ENCODE measurements at regions not wholly inside any gene's neighbourhood (a gene's known extent, or its start where the extent isn't known, plus 50 kb on each side); places are given as distances from the start of the nearest gene placed in this dataset.

- Histone ChIP-seq H4K20me1 (ENCODE audit: low read depth, low read length) (no peaks in the 10 kb centered on the region), H3K79me2 (ENCODE audit: insufficient read depth, low read length) (no peaks in the 10 kb centered on the region), H3K9me2 (replicated peaks; ENCODE audit: insufficient read depth, low read length) (no peaks in the 10 kb centered on the region), H3K4me2 (ENCODE audit: low read depth, low read length, poor library complexity, severe bottlenecking) (no peak overlapping the region), H3K27me3 (ENCODE audit: low read length) (no peaks in the 10 kb centered on the region), H3K27ac (ENCODE audit: low read depth, low read length) (no peak overlapping the region), H3F3A (ENCODE audit: insufficient read depth) (no peaks in the 10 kb centered on the region), H3K4me3 (ENCODE audit: insufficient read depth, low read length, poor library complexity, severe bottlenecking) (no peak overlapping the region), H3K9ac (ENCODE audit: low read length) (no peak overlapping the region), H3K36me3 (ENCODE audit: low read length) (no peaks in the 10 kb centered on the region), H3K9me3 (ENCODE audit: insufficient read depth, low read length) (no peaks in the 10 kb centered on the region), H2AFZ (ENCODE audit: low read depth, low read length, severe bottlenecking) (no peak overlapping the region)
- no peak for TF ChIP-seq CTCF (IDR thresholded peaks at IDR 0.05; ENCODE audit: insufficient read depth, low read length, poor library complexity, severe bottlenecking)
- TF ChIP-seq EZH2phosphoT487 (conservative IDR thresholded peaks at IDR 0.05; ENCODE audit: low read length): no peak
Measured at GRCh38 chr6:100194535-100194934, 200.5 kb upstream of the MCHR2 start.

GRCh38 chr6:100188754-100189153, 194.7 kb upstream of the MCHR2 start:
- Histone ChIP-seq H3K27me3 (ENCODE audit: low read length) (no peaks in the 10 kb centered on the region), H3K36me3 (ENCODE audit: low read length) (no peaks in the 10 kb centered on the region), H3K79me2 (ENCODE audit: insufficient read depth, low read length) (no peaks in the 10 kb centered on the region), H3K9me2 (replicated peaks; ENCODE audit: insufficient read depth, low read length) (no peaks in the 10 kb centered on the region), H3F3A (ENCODE audit: insufficient read depth) (no peaks in the 10 kb centered on the region), H3K27ac (ENCODE audit: low read depth, low read length) (no peak overlapping the region), H3K4me3 (ENCODE audit: insufficient read depth, low read length, poor library complexity, severe bottlenecking) (no peak overlapping the region), H3K4me2 (ENCODE audit: low read depth, low read length, poor library complexity, severe bottlenecking) (no peak overlapping the region), H2AFZ (ENCODE audit: low read depth, low read length, severe bottlenecking) (no peak overlapping the region), H3K9me3 (ENCODE audit: insufficient read depth, low read length) (no peaks in the 10 kb centered on the region), H3K9ac (ENCODE audit: low read length) (no peak overlapping the region), H4K20me1 (ENCODE audit: low read depth, low read length) (no peaks in the 10 kb centered on the region)
- TF ChIP-seq EZH2phosphoT487 (conservative IDR thresholded peaks at IDR 0.05; ENCODE audit: low read length) (no peak), CTCF (IDR thresholded peaks at IDR 0.05; ENCODE audit: insufficient read depth, low read length, poor library complexity, severe bottlenecking) (no peak)

- H3K36me3 ChIP-seq (ENCODE audit: low read length): no peaks in the 10 kb centered on the region
- TF ChIP-seq CTCF (IDR thresholded peaks at IDR 0.05; ENCODE audit: insufficient read depth, low read length, poor library complexity, severe bottlenecking) (no peak), EZH2phosphoT487 (conservative IDR thresholded peaks at IDR 0.05; ENCODE audit: low read length) (no peak)
- H3K4me2 ChIP-seq (ENCODE audit: low read depth, low read length, poor library complexity, severe bottlenecking): no peak overlapping the region
- no peaks in the 10 kb centered on the region for H3K79me2 ChIP-seq (ENCODE audit: insufficient read depth, low read length)
- H3K27me3 ChIP-seq (ENCODE audit: low read length): no peaks in the 10 kb centered on the region
- no peaks in the 10 kb centered on the region for H3F3A ChIP-seq (ENCODE audit: insufficient read depth)
- H3K4me3 ChIP-seq (ENCODE audit: insufficient read depth, low read length, poor library complexity, severe bottlenecking): no peak overlapping the region
- H3K9me2 ChIP-seq (replicated peaks; ENCODE audit: insufficient read depth, low read length): no peaks in the 10 kb centered on the region
- no peak overlapping the region for H3K9ac ChIP-seq (ENCODE audit: low read length)
- no peak overlapping the region for H3K27ac ChIP-seq (ENCODE audit: low read depth, low read length)
- H2AFZ ChIP-seq (ENCODE audit: low read depth, low read length, severe bottlenecking): no peak overlapping the region
- H3K9me3 ChIP-seq (ENCODE audit: insufficient read depth, low read length): no peaks in the 10 kb centered on the region
- no peaks in the 10 kb centered on the region for H4K20me1 ChIP-seq (ENCODE audit: low read depth, low read length)
Measured at GRCh38 chr6:100186552-100186951, 192.5 kb upstream of the MCHR2 start.
